HG03457 (cell line): ENCODE measurements at regions not wholly inside any gene's neighbourhood (a gene's known extent, or its start where the extent isn't known, plus 50 kb on each side); places are given as distances from the start of the nearest gene placed in this dataset.

Experiments used
- ATAC-seq: cut with Tn5 transposase; IDR thresholded peaks from one replicate; pipeline ENCODE4 v1.9.1; 2021; ENCODE audit warnings: moderate number of reproducible peaks; ENCODE audit not compliant: unreplicated experiment

GRCh38 chr4:181523973-181524372 lies 719.2 kb upstream of the TENM3 start:
- no peak for ATAC-seq

- no peak for ATAC-seq
Measured at GRCh38 chr4:181524499-181524898, 718.7 kb upstream of the TENM3 start.

GRCh38 chr4:181525634-181526033 lies 717.6 kb upstream of the TENM3 start:
- no peak for ATAC-seq

GRCh38 chr4:181528570-181529184 lies 714.5 kb upstream of the TENM3 start:
- no peak for ATAC-seq

- no peak for ATAC-seq
Measured at GRCh38 chr4:181529537-181529936, 713.7 kb upstream of the TENM3 start.

GRCh38 chr4:181536196-181536746 lies 706.9 kb upstream of the TENM3 start:
- ATAC-seq: no peak

- ATAC-seq: no peak
Measured at GRCh38 chr4:181536811-181537434, 706.3 kb upstream of the TENM3 start.

- ATAC-seq: no peak
Measured at GRCh38 chr4:181538431-181538830, 704.8 kb upstream of the TENM3 start.

- ATAC-seq: no peak
Measured at GRCh38 chr4:181541396-181541795, 701.8 kb upstream of the TENM3 start.

GRCh38 chr4:181548873-181549575 lies 694.2 kb upstream of the TENM3 start:
- no peak for ATAC-seq

GRCh38 chr4:181549576-181550188 lies 693.5 kb upstream of the TENM3 start:
- ATAC-seq: no peak

GRCh38 chr4:181550381-181550780 lies 692.8 kb upstream of the TENM3 start:
- ATAC-seq: no peak

GRCh38 chr4:181559637-181560036 lies 683.6 kb upstream of the TENM3 start:
- no peak for ATAC-seq

GRCh38 chr4:181562399-181562798 lies 680.8 kb upstream of the TENM3 start:
- no peak for ATAC-seq

- no peak for ATAC-seq
Measured at GRCh38 chr4:181564625-181565024, 678.6 kb upstream of the TENM3 start.

GRCh38 chr4:181566490-181566889 lies 676.7 kb upstream of the TENM3 start:
- ATAC-seq: no peak

- ATAC-seq: no peak
Measured at GRCh38 chr4:181569553-181569952, 673.6 kb upstream of the TENM3 start.

GRCh38 chr4:181578911-181579310 lies 664.3 kb upstream of the TENM3 start:
- no peak for ATAC-seq

- no peak for ATAC-seq
Measured at GRCh38 chr4:181579486-181579885, 663.7 kb upstream of the TENM3 start.

GRCh38 chr4:181581983-181582382 lies 661.2 kb upstream of the TENM3 start:
- ATAC-seq: no peak

- no peak for ATAC-seq
Measured at GRCh38 chr4:181582595-181582994, 660.6 kb upstream of the TENM3 start.
